Esophagus (tissue), 2 donors: ENCODE measurements at regions not wholly inside any gene's neighbourhood (a gene's known extent, or its start where the extent isn't known, plus 50 kb on each side); places are given as distances from the start of the nearest gene placed in this dataset.

Experiments
- H3K27ac ChIP-seq, 2 donors: one replicate each; pipeline ENCODE4 v1.5.1; 2013; ENCODE audit warnings: low read depth in 2 of 2, mild to moderate bottlenecking in 2 of 2, inconsistent platforms in 1 of 2, low read length in 1 of 2, moderate library complexity in 1 of 2
- H3K27me3 ChIP-seq, 2 donors: one replicate each; pipeline ENCODE4 v1.6.1; 2013; ENCODE audit warnings: low read length in 2 of 2, control low read depth in 1 of 2, mild to moderate bottlenecking in 1 of 2; ENCODE audit not compliant: insufficient read depth in 2 of 2, control insufficient read depth in 1 of 2
- H3K36me3 ChIP-seq, 2 donors: one replicate each; pipeline ENCODE4 v1.6.1; 2013; ENCODE audit warnings: low read length in 1 of 2; ENCODE audit not compliant: control insufficient read depth in 2 of 2, insufficient read depth in 2 of 2
- H3K4me1 ChIP-seq, 2 donors: one replicate each; pipeline ENCODE4 v1.6.1; 2013; ENCODE audit warnings: low read length in 1 of 2; ENCODE audit not compliant: control insufficient read depth in 2 of 2, insufficient read depth in 2 of 2
- H3K4me3 ChIP-seq, 2 donors: one replicate each; pipeline ENCODE4 v1.5.1; 2013; ENCODE audit warnings: low read length in 2 of 2, mild to moderate bottlenecking in 2 of 2, low read depth in 1 of 2, moderate library complexity in 1 of 2
- H3K9me3 ChIP-seq, 2 donors: one replicate each; pipeline ENCODE4 v1.6.1; 2013; ENCODE audit warnings: mild to moderate bottlenecking in 2 of 2, low read depth in 1 of 2, low read length in 1 of 2, moderate library complexity in 1 of 2; ENCODE audit not compliant: control insufficient read depth in 2 of 2, insufficient read depth in 1 of 2
- WGBS, 2 donors: extraction: QIAGEN DNeasy Blood & Tissue Kit; methylation state at CpG; one replicate each; pipeline ENCODE4 v1.1.7; 2013; 5-methylcytosine and 5-hydroxymethylcytosine counted together
- donor health status: healthy with polysubstance abuse.
- donor health status: Bipolar disorder and iron deficiency.

DNA sequence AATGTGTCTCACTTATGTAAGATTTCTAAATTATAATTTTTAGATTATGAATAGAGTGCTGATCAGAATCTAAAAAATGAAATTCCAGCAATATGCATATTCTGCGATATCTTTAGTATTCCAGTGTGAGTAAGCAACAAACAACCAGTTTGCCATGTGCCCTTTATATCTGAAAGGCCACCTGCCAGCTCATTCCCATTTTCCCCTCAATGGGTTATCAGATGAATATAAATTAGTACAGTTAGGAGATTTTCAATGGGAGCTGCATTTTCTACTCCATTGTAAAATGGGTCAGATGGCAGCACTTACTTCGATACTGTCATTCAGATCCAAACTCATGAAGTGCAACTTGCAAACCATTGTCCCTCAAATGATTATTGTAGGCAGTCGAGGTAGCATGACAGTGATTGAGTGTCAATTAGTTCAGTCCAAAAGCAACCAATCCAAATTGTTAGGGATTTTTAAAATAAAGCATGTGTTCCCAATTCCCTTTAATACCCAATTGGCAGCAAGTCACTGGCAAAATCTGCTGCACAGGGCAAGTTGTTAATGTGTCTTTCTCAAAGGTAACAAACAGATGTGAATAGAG, 680.3 kb downstream of the LRRIQ3 start:
- H3K27me3 ChIP-seq = no peaks in the 10 kb centered on the region
- no peaks in the 10 kb centered on the region for H3K9me3 ChIP-seq
- H3K36me3 ChIP-seq = no peaks in the 10 kb centered on the region
- H3K27ac ChIP-seq = no peak overlapping the region
- no peak overlapping the region for H3K4me3 ChIP-seq
- H3K4me1 ChIP-seq = no peaks in the 10 kb centered on the region
- WGBS, 2 donors = 61 to 71% methylated on average over 3 of the region's 3 CpGs

DNA sequence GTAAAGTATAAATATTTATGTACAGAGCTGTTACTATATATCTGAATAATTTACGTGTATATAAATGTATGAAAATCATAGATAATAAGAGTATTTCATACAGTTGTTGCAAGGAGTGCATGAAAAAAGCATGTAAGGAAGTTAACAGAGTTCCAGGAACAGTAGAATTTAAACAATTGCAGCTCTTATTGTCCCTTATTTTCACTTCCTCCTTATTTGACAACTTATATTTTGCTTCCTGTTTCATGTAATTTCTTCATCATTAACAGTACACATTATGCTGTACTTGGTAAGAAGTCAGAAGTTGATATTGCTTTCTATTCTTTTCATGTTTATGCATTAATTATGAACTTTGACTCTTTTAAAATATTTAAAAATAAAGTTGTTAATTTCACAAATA, 681.5 kb downstream of the LRRIQ3 start:
- Histone ChIP-seq H3K27ac (no peak overlapping the region), H3K4me3 (no peak overlapping the region)
- WGBS, 2 donors = 60 to 62% methylated on average over 1 of the region's 1 CpG

DNA sequence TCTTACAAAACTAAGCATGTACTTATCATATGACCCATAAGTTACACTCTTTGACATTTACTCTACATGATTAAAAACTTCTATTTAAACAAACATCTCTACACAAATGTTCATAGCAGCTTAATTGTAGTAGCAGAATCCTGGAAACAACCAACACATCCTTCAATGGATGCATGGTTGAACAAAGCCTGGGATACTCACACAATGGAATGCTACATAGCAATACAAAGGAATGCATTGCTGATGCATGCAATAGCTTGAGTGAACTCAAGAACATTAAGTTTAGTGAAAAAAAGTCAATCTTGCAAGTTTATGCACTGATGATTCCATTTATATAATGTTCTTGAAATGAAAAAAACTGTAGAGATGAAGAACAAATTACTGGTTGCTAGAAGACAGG, 686.9 kb downstream of the LRRIQ3 start:
- Histone ChIP-seq H3K4me3 (no peak overlapping the region), H3K9me3 (no peaks in the 10 kb centered on the region), H3K36me3 (no peaks in the 10 kb centered on the region), H3K27ac (no peak overlapping the region), H3K4me1 (no peaks in the 10 kb centered on the region), H3K27me3 (no peaks in the 10 kb centered on the region)

More for the DNA sequence above, 681.5 kb downstream of the LRRIQ3 start:
- Histone ChIP-seq H3K4me1 (no peaks in the 10 kb centered on the region), H3K9me3 (no peaks in the 10 kb centered on the region), H3K36me3 (no peaks in the 10 kb centered on the region), H3K27me3 (no peaks in the 10 kb centered on the region)

DNA sequence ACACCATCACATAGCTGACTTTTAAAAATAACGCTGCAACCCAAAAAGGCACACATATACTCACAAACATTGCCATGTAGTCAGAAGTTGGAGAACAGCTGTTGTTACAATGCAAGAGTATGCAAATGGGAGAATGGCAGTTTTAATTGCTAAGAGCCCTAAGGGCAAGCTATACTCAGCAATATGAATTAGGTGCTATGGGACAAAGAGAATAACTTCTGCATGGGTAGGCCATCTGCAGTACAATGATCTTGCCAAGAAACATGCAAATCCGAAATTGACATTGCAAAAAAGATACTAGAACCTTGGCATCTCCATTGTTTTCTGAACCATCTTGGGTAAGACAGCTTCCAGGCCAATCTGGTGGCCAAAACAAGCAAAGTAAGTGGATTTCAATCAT, 697.8 kb downstream of the LRRIQ3 start:
- no peak overlapping the region for H3K4me3 ChIP-seq
- no peaks in the 10 kb centered on the region for H3K9me3 ChIP-seq
- H3K4me1 ChIP-seq = no peaks in the 10 kb centered on the region
- H3K27ac ChIP-seq = no peak overlapping the region
- H3K36me3 ChIP-seq = no peaks in the 10 kb centered on the region
- 29 to 34% methylated on average over 2 of the region's 2 CpGs for WGBS, 2 donors
- H3K27me3 ChIP-seq = no peaks in the 10 kb centered on the region

DNA sequence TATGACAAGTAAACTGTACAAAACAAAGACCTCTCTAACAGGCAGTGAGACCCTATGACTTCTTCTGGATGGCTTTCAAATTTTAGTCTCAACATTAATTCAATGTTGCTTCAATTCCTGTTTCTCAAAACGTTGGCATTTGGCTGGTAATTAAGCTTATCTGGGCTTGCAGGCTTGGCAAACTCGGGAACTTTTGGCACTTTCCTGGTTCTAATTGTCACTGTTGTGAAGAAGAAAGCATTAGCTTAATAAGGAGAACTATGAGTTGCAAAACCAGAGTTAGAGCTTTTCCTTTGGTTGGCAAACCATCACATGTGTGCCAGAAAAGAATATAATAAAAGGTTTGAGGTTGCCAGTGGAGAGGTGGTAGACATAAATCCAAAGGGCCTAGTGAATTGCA, 698.3 kb downstream of the LRRIQ3 start:
- 14 to 27% methylated on average over 2 of the region's 2 CpGs for WGBS, 2 donors
- H3K4me1 ChIP-seq = no peaks in the 10 kb centered on the region
- no peaks in the 10 kb centered on the region for H3K9me3 ChIP-seq
- H3K27me3 ChIP-seq = no peaks in the 10 kb centered on the region
- H3K4me3 ChIP-seq = no peak overlapping the region
- no peak overlapping the region for H3K27ac ChIP-seq
- H3K36me3 ChIP-seq = no peaks in the 10 kb centered on the region

DNA sequence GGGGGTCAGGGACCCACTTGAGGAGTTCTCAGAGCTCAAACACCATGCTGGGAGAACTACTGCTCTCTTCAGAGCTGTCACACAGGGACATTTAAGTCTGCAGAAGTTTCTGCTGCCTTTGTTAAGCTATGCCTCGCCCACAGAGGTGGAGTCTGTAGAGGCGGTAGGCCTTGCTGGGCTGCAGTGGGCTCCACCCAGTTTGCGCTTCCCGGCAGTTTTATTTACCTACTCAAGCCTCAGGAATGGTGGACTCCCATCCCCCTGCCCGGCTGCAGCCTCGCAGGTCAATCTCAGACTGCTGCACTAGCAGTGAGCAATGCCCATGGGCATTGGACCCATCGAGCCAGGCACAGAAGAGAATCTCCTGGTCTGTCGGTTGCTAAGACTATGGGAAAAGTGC, 706.4 kb downstream of the LRRIQ3 start:
- H3K9me3 ChIP-seq = no peaks in the 10 kb centered on the region
- no peaks in the 10 kb centered on the region for H3K36me3 ChIP-seq
- no peaks in the 10 kb centered on the region for H3K27me3 ChIP-seq
- whole genome bisulfite sequencing, 2 donors = 86 to 91% methylated on average over 8 of the region's 8 CpGs
- no peaks in the 10 kb centered on the region for H3K4me1 ChIP-seq
- no peak overlapping the region for H3K4me3 ChIP-seq
- no peak overlapping the region for H3K27ac ChIP-seq

DNA sequence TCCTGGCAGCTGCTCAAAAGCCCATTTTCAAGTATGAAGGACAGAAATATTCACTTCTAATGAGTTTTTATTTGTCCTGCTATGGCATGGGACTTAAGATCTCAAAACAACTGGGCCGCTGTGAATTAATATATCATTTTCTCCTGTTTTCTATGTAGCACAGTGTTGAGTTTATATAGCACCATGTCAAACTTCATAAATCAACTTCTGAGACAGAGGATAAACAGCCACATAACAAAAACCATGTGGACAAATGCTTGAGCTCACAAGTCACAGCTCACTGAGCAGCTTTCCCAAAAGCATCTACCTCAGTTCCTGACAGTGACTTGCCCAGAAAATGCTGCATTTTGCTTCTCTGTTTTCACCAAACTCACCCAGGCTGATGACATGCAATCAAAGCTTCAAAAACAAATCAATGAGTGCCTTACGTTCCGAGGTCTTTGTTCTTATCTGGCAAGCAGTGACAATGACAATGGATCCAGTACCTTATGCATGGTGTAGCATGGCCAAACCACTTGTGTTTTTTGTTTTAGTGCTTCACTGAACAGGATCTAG, 722.6 kb downstream of the LRRIQ3 start:
- H3K27me3 ChIP-seq = no peaks in the 10 kb centered on the region
- 43 to 55% methylated on average over 3 of the region's 3 CpGs for WGBS, 2 donors
- H3K27ac ChIP-seq = no peak overlapping the region
- no peaks in the 10 kb centered on the region for H3K36me3 ChIP-seq
- H3K4me1 ChIP-seq = no peaks in the 10 kb centered on the region
- H3K9me3 ChIP-seq = no peaks in the 10 kb centered on the region
- H3K4me3 ChIP-seq = no peak overlapping the region

DNA sequence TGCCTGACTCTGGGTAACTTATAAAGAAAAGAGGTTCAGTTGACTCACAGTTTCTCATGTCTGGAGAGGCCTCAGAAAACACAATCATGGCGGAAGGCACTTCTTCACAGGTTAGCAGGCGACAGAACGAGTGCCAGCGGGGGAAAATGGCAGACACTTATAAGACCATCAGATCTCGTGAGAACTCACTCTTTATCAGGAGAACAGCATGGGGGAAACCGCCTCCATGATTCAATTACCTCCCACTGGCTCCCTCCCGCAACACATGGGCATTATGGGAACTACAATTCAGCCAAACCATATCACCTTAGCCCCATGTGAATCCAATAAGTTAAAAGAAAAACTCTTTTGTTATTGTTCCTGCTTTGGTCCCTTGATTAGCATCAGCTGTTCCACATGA, 725.2 kb downstream of the LRRIQ3 start:
- H3K36me3 ChIP-seq = no peaks in the 10 kb centered on the region
- 90 to 92% methylated on average over 7 of the region's 7 CpGs for WGBS, 2 donors

DNA sequence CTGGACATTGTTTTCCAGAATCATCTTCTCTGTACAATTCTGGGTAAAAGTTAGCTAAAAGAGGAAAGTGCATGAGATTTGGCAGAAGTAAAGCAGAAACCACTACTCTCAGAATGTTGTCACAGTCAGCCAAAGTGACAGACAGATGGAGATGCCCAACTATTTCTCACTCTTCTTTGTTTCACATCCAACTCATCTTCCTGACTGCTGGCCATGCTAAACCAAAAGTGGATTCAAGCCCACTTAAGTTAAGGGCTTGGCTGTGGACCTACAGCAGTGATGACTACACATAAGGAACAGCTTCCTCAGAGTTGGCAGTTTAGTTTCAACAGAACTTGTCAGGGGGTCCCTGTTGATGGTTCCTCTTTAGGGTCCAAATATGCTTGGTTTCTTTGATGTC, 730.2 kb downstream of the LRRIQ3 start:
- Histone ChIP-seq H3K4me3 (no peak overlapping the region), H3K36me3 (no peaks in the 10 kb centered on the region), H3K27ac (no peak overlapping the region), H3K4me1 (no peaks in the 10 kb centered on the region), H3K9me3 (no peaks in the 10 kb centered on the region), H3K27me3 (no peaks in the 10 kb centered on the region)

More for the DNA sequence above, 725.2 kb downstream of the LRRIQ3 start:
- H3K4me3 ChIP-seq = no peak overlapping the region
- H3K4me1 ChIP-seq = no peaks in the 10 kb centered on the region
- no peak overlapping the region for H3K27ac ChIP-seq
- no peaks in the 10 kb centered on the region for H3K27me3 ChIP-seq
- H3K9me3 ChIP-seq = no peaks in the 10 kb centered on the region

DNA sequence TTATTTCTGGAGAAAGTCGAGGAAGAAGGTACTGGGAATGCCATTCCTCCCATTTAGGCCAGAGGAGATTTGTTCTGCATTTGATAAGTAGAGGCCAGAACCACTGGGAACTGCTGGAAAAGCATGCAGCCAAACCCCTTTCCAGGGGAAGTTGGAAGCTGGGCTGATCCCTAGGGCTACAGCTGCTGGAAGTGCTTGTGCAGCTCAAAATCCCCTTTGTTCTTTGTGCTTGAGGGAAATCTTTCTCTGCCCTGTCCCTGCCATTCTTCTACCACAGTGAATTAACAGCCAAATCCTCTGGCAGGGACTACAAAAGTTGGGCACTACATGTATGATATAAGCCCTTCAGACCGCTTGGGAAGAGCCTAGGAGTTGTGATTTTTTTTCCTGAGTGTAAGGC, 734.1 kb downstream of the LRRIQ3 start:
- Histone ChIP-seq H3K27ac (no peak overlapping the region), H3K4me3 (no peak overlapping the region), H3K36me3 (no peaks in the 10 kb centered on the region), H3K9me3 (no peaks in the 10 kb centered on the region), H3K4me1 (no peaks in the 10 kb centered on the region), H3K27me3 (no peaks in the 10 kb centered on the region)
- WGBS, 2 donors = 42 to 54% methylated on average over 2 of the region's 2 CpGs
